Activated CD8-positive, alpha-beta memory T cell treated with anti-CD3 and anti-CD28 coated beads for 36 hours (primary cell): ENCODE measurements at regions not wholly inside any gene's neighbourhood (a gene's known extent, or its start where the extent isn't known, plus 50 kb on each side); places are given as distances from the start of the nearest gene placed in this dataset.

Experiments used
- CTCF ChIA-PET: fragments of 350-600 bp; sonication (Branson Sonifier 250); formaldehyde crosslinking; loops from one replicate; lab custom pipeline; 2021; ENCODE audit warnings: antibody characterized with exemption; lab: Charles Lee
- POLR2A ChIA-PET: fragments of 350-600 bp; sonication (Branson Sonifier 250); formaldehyde crosslinking; loops from one replicate; lab custom pipeline; 2021; ENCODE audit warnings: antibody characterized with exemption; lab: Charles Lee

DNA sequence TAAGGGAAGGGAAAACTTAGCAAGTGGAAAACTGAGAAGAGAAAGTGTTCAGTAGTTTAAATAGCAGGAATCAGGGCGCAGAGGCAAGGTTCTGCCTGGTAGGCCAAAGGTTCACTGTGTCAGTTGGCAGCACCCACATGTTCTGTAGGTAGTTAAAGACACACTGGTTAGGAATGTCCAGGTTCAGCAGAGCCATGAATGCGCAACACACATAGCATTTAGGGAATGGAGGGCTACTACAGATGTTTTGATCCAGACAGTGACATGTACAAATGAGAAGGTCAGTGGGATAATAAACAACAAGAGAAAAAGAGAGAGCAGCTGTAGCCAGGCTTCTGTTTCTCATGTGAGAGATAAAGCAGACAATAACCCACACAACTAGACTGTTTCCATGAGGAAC, 56.2 kb upstream of the ARHGAP42 start:
- CTCF ChIA-PET = no interaction called here
- POLR2A ChIA-PET = no interaction called here

DNA sequence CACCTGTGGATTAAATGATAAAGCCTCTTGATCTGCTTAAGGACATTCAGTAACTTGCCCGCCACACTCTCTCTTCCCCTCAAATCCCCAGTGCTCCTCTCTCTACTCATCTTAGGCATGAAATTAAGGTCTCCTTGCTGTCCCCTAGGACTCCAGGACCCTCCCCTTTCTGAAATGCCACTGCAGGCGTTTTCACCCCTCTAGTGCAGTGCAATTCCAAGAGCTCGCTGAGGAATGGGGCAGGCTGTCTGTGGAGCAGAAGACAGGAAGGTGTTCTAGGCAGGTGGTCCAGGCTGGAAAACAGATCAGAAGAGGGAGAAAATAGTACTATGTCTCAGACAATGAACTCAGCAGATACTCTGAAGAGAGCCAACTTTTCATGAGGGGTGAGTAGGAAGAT, 55.8 kb upstream of the ARHGAP42 start:
- CTCF ChIA-PET = no interaction called here
- POLR2A ChIA-PET = no interaction called here

DNA sequence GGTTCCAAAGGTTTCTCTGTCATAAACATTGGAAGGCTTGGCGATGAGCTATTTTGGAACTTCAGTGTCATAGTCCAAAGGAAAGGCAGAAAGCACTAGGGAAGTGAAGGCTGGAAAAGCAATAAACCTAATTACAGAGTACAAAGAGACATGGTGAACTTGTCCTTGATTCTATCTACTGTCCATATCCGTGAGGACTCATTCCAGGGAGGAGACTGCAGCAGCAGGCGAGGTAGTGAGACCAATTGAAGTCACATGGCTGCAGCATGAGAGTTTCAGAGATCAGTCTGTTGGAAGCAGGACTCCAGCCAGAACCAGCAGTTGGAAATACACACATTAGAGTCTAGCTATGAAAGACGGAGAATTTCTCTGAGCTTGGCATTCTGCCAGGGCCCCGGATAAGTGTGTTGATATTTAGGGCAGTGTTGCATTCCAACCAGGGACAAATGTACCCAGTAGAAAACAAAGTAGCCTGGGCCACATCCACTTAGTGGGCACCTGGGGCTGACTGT, 54.1 kb upstream of the ARHGAP42 start:
- POLR2A ChIA-PET = no interaction called here
- CTCF ChIA-PET = no interaction called here

DNA sequence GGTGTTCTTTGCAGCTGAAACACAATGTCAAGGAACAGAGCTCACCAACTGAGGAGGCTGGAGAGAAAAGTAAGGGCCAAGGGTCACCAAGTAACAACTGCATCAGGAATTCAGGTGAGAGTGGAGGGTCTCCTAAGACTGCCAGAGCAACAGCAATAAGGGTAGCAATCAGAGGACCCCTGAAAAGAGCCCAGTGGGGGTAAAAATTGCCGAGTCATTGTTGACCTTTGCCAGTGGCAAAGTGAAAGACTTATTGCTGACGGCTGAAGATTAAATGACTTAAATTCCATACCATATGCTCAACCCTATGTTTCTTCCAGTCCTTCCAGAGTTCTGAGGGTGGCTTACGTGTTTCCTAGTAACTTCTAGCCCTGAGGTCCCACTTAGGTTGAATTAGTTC, 51.9 kb upstream of the ARHGAP42 start:
- CTCF ChIA-PET = no interaction called here
- POLR2A ChIA-PET = no interaction called here

DNA sequence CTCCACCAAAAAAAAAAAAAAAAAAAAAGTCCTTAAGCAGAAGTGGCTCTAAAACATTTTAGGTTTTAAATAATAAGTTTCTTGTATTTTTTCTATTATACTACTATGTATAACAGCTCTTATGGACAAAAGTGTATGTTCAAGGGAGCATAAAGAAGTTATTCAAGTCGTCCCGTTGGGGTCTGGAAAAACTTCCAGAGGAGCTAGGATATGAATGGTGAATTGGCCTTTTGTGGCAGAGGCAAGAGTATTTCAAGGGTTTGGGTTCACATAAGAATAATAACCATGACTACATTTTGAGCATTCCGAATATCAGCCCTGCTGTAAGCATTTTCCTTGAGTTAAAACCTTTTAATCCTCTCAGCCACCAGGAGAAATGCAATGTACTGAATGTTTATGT, 50.6 kb upstream of the ARHGAP42 start:
- CTCF ChIA-PET = no interaction called here
- POLR2A ChIA-PET = no interaction called here
